H1 (cell line): ENCODE measurements at regions not wholly inside any gene's neighbourhood (a gene's known extent, or its start where the extent isn't known, plus 50 kb on each side); places are given as distances from the start of the nearest gene placed in this dataset.

Experiments
- CHD7 ChIP-seq: fragments of 300-600 bp; sonication (generic); IDR thresholded peaks from 2 replicates; pipeline ENCODE4 v1.7.1; 2012; ENCODE audit warnings: low read length, moderate library complexity, mild to moderate bottlenecking, inconsistent platforms; ENCODE audit not compliant: insufficient replicate concordance
- EGR1 ChIP-seq: IDR thresholded peaks from 2 replicates; pipeline ENCODE4 v1.6.1; 2011; ENCODE audit warnings: low read depth, low read length, borderline replicate concordance
- KDM4A ChIP-seq: IDR thresholded peaks from one replicate; pipeline ENCODE4 v1.7.1; 2012; ENCODE audit warnings: low read depth, mild to moderate bottlenecking, moderate library complexity, low read length, inconsistent platforms; ENCODE audit not compliant: severe bottlenecking
- SRF ChIP-seq: IDR thresholded peaks from 2 replicates; pipeline ENCODE4 v1.6.1; 2011; ENCODE audit warnings: mild to moderate bottlenecking, low read depth, low read length, moderate library complexity
- TF ChIP-seq, protein P1 (sequence below): IDR thresholded peaks from 2 replicates; pipeline ENCODE4 v1.6.1; 2011; ENCODE audit warnings: low read depth, mild to moderate bottlenecking, low read length; ENCODE audit not compliant: insufficient read depth

- TF ChIP-seq CHD7 (no peak), EGR1 (no peak), SRF (no peak), KDM4A (no peak)
- TF ChIP-seq, protein P1, sequence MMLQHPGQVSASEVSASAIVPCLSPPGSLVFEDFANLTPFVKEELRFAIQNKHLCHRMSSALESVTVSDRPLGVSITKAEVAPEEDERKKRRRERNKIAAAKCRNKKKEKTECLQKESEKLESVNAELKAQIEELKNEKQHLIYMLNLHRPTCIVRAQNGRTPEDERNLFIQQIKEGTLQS, result no peak
These were observed 74.5 kb upstream of the CD2AP start (continued) for GRCh38 chr6:47403056-47403455.
